ENCODE measurements at regions not wholly inside any gene's neighbourhood (a gene's known extent, or its start where the extent isn't known, plus 50 kb on each side); places are given as distances from the start of the nearest gene placed in this dataset.

DNA sequence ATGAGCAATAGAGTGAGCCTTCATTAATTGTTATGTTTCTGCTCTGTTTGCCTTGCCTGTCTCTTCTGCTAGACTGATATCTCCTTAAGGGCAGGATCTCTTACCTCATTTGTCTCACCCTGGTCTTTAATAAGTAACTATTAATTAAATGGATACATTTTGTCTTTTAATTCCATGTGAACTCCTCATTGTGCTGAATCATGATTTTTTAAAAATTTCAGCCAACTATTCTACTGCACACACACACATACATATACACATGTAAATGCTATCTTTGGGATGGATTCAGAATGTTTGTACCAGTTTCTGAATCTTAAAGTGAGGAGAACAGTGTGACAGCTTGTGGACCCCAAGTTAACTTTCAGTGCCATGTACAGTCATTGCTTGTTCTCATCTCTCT is 731.1 kb upstream of the MAP3K7 start:
- TF ChIP-seq, protein P1, sequence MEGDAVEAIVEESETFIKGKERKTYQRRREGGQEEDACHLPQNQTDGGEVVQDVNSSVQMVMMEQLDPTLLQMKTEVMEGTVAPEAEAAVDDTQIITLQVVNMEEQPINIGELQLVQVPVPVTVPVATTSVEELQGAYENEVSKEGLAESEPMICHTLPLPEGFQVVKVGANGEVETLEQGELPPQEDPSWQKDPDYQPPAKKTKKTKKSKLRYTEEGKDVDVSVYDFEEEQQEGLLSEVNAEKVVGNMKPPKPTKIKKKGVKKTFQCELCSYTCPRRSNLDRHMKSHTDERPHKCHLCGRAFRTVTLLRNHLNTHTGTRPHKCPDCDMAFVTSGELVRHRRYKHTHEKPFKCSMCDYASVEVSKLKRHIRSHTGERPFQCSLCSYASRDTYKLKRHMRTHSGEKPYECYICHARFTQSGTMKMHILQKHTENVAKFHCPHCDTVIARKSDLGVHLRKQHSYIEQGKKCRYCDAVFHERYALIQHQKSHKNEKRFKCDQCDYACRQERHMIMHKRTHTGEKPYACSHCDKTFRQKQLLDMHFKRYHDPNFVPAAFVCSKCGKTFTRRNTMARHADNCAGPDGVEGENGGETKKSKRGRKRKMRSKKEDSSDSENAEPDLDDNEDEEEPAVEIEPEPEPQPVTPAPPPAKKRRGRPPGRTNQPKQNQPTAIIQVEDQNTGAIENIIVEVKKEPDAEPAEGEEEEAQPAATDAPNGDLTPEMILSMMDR (IDR thresholded peaks at IDR 0.05), result no peak
- TF ChIP-seq POLR2A (IDR thresholded peaks at IDR 0.05), result no peak
